ENCODE measurements at regions not wholly inside any gene's neighbourhood (a gene's known extent, or its start where the extent isn't known, plus 50 kb on each side); places are given as distances from the start of the nearest gene placed in this dataset.
A peak's percentile ranks its signal among the peaks of the same experiment; 100 is the strongest.

DNA sequence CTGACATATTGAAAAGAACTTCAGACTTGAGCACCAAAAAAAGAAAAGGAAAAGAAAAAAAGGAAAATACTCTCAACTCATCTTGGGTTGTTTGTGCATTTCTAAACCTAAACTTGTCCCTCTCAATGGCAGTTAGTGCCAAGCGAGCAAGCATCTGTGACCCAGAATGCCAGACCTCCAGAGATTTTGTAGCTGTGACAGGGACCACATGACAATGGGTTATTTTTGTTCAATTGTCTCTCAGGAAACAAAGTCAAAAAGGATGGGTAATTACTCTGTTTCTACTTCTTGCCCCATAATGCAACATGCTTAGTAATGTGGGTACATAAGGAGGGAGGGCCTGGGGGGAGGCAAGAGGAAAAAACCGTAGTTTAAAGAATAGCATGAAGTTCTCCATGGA lies 285.7 kb upstream of the RTL1 start:
- POLR2A ChIA-PET (ENCODE audit: low non-redundant PET) = interaction anchor here (0.5 kb wide), 1 partner anchor 58 kb away, joined by 4 read pairs; no protein-coding TSS in a partner anchor
- intact Hi-C loops (cut with micrococcal nuclease; ENCODE audit: unreplicated experiment) = no loop called here

DNA sequence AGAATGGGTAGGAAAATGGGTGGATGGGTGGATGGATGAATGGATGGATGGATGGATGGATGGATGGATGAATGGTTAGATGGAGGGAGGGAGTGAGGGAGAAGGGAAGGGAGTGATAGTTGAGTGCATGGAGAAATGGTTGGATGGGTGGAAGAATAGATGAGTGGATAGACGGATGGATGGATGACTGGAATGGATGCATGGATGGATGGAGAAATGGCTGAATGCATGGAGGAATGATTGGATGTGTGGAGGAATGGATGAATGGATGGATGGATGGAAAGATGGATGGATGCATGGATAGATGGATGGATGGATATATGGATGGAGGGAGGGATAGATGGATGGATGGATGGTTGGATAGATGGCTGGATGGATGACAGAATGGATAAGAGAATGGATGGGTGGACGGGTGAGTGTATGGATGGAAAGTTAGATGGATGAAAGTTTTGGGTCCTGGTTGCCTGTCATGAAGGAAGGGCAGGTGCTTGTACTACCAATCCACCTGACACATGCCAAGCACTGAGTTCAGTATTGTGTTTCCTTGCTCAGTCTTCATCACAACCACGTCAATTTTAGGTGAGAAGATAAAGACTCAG lies 286.5 kb upstream of the RTL1 start:
- intact Hi-C loops (cut with micrococcal nuclease; ENCODE audit: unreplicated experiment) = no loop called here
- CTCF ChIA-PET = no interaction called here
- no peak for TF ChIP-seq EZH2 (IDR thresholded peaks at IDR 0.05; ENCODE audit: borderline replicate concordance, low read depth, low read length, poor library complexity, severe bottlenecking)
- TF ChIP-seq, protein P1, sequence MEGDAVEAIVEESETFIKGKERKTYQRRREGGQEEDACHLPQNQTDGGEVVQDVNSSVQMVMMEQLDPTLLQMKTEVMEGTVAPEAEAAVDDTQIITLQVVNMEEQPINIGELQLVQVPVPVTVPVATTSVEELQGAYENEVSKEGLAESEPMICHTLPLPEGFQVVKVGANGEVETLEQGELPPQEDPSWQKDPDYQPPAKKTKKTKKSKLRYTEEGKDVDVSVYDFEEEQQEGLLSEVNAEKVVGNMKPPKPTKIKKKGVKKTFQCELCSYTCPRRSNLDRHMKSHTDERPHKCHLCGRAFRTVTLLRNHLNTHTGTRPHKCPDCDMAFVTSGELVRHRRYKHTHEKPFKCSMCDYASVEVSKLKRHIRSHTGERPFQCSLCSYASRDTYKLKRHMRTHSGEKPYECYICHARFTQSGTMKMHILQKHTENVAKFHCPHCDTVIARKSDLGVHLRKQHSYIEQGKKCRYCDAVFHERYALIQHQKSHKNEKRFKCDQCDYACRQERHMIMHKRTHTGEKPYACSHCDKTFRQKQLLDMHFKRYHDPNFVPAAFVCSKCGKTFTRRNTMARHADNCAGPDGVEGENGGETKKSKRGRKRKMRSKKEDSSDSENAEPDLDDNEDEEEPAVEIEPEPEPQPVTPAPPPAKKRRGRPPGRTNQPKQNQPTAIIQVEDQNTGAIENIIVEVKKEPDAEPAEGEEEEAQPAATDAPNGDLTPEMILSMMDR (conservative IDR thresholded peaks at IDR 0.05; ENCODE audit: low read depth, low read length) = no peak
- no peak overlapping the region for H3K4me3 ChIP-seq (ENCODE audit: low read depth, low read length, poor library complexity, severe bottlenecking)
- no TSS peak for BruUV-seq (replicated peaks)
- DNase-seq (ENCODE audit: low spot score) = no peak
- H3K9me3 ChIP-seq (ENCODE audit: low read depth, low read length, poor library complexity, severe bottlenecking) = no peaks in the 10 kb centered on the region
- no peaks in the 10 kb centered on the region for H3K4me1 ChIP-seq (ENCODE audit: insufficient read depth, low read length, poor library complexity, severe bottlenecking)
- no peaks in the 10 kb centered on the region for H3K36me3 ChIP-seq (ENCODE audit: insufficient read depth, low read length, poor library complexity, severe bottlenecking)
- H3K27me3 ChIP-seq (replicated peaks; ENCODE audit: insufficient read depth, low read depth, low read length, poor library complexity) = no peaks in the 10 kb centered on the region
- no peak overlapping the region for H3K27ac ChIP-seq (ENCODE audit: low read depth, low read length, poor library complexity, severe bottlenecking)
- POLR2A ChIA-PET (ENCODE audit: low non-redundant PET) = no interaction called here

More for the DNA sequence above, 285.7 kb upstream of the RTL1 start:
- Histone ChIP-seq H3K27me3 (replicated peaks; ENCODE audit: insufficient read depth, low read depth, low read length, poor library complexity) (no peaks in the 10 kb centered on the region), H3K4me3 (ENCODE audit: low read depth, low read length, poor library complexity, severe bottlenecking) (no peak overlapping the region), H3K9me3 (ENCODE audit: low read depth, low read length, poor library complexity, severe bottlenecking) (no peaks in the 10 kb centered on the region), H3K27ac (ENCODE audit: low read depth, low read length, poor library complexity, severe bottlenecking) (no peak overlapping the region), H3K4me1 (ENCODE audit: insufficient read depth, low read length, poor library complexity, severe bottlenecking) (no peaks in the 10 kb centered on the region), H3K36me3 (ENCODE audit: insufficient read depth, low read length, poor library complexity, severe bottlenecking) (no peaks in the 10 kb centered on the region)
- BruUV-seq (replicated peaks) = no TSS peak
- TF ChIP-seq, protein P1 (conservative IDR thresholded peaks at IDR 0.05; ENCODE audit: low read depth, low read length) = no peak
- no peak for TF ChIP-seq EZH2 (IDR thresholded peaks at IDR 0.05; ENCODE audit: borderline replicate concordance, low read depth, low read length, poor library complexity, severe bottlenecking)
- CTCF ChIA-PET = no interaction called here
- no peak for DNase-seq (ENCODE audit: low spot score)

DNA sequence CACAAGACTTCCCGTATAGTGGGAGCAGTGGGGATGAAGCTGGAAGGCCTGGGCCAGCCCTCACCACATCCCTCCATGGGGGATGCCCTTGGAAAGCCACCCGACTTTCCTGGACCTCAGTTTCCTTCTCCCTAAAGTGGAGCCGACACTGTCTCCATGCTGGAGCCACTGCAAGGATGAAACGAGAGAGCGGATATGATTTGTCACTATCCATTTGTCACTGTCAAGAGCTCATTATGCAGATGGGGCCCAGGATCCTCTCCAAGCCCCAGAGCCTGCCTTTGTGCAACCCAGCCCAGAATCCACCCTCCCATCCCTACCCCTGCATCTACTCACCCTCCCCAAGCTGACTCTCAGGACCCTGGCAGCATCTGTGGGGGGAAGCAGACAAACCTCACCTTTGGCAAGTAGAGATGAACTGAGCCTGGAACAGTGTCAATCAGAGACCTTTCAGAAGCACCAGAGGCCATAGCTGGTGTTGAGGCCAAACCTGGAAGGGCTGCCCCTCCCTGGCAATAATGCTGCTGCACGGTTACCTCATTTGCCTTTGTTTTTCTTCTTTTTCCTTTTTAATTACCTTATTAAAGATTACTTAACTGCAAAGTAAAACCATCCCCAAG lies 287.7 kb upstream of the RTL1 start:
- BruUV-seq (replicated peaks) = no TSS peak
- ChIA-PET POLR2A (ENCODE audit: low non-redundant PET) (no interaction called here), CTCF (no interaction called here)
- H3K27me3 ChIP-seq (replicated peaks; ENCODE audit: insufficient read depth, low read depth, low read length, poor library complexity) = no peaks in the 10 kb centered on the region
- no peak overlapping the region for H3K4me3 ChIP-seq (ENCODE audit: low read depth, low read length, poor library complexity, severe bottlenecking)
- intact Hi-C loops (cut with micrococcal nuclease; ENCODE audit: unreplicated experiment) = no loop called here
- TF ChIP-seq, protein P1 (conservative IDR thresholded peaks at IDR 0.05; ENCODE audit: low read depth, low read length) = no peak
- H3K27ac ChIP-seq (ENCODE audit: low read depth, low read length, poor library complexity, severe bottlenecking) = no peak overlapping the region
- H3K36me3 ChIP-seq (ENCODE audit: insufficient read depth, low read length, poor library complexity, severe bottlenecking) = no peaks in the 10 kb centered on the region
- peak; percentile 29 for DNase-seq (ENCODE audit: low spot score)
- no peaks in the 10 kb centered on the region for H3K9me3 ChIP-seq (ENCODE audit: low read depth, low read length, poor library complexity, severe bottlenecking)
- H3K4me1 ChIP-seq (ENCODE audit: insufficient read depth, low read length, poor library complexity, severe bottlenecking) = no peaks in the 10 kb centered on the region

Measured in A673 (cell line).